HEK293 (cell line): ENCODE measurements at regions not wholly inside any gene's neighbourhood (a gene's known extent, or its start where the extent isn't known, plus 50 kb on each side); places are given as distances from the start of the nearest gene placed in this dataset.

ENCODE experiments used
- CTCF ChIA-PET: fragments of 350-600 bp; formaldehyde crosslinking; extraction: SDS; loops from one replicate; lab custom pipeline; 2021; ENCODE audit warnings: antibody characterized with exemption; lab: Yijun Ruan, JAX
- POLR2A ChIA-PET: fragments of 300-600 bp; formaldehyde crosslinking; extraction: SDS; loops from one replicate; lab custom pipeline; 2020; ENCODE audit warnings: antibody characterized with exemption, inconsistent platforms; lab: Yijun Ruan, JAX
- H3K27ac ChIP-seq: fragments of 200-500 bp; sonication (Bioruptor generic); 2 replicates; pipeline ENCODE4 v1.5.1; 2014; ENCODE audit warnings: low read depth, low read length, control low read depth, inconsistent platforms; ENCODE audit errors: extremely low read depth
- H3K36me3 ChIP-seq, 2 experiments: fragments of 200-500 bp in 1 of 2; sonication (Bioruptor generic) in 1 of 2; 1 replicate in 1 of 2; 2 replicates in 1 of 2; pipeline ENCODE4 v1.5.1; 2014 to 2017; ENCODE audit warnings: inconsistent platforms in 2 of 2, low read length in 2 of 2; ENCODE audit not compliant: control insufficient read depth in 2 of 2, insufficient read depth in 1 of 2
- H3K4me1 ChIP-seq: fragments of 200-500 bp; sonication (Bioruptor generic); 2 replicates; pipeline ENCODE4 v1.5.1; 2014; ENCODE audit warnings: mild to moderate bottlenecking, low read length, inconsistent platforms; ENCODE audit not compliant: control insufficient read depth, insufficient read depth
- H3K4me3 ChIP-seq: 2 replicates; pipeline ENCODE4 v1.5.1; 2011; ENCODE audit warnings: low read depth, mild to moderate bottlenecking, control low read depth, low read length, moderate library complexity
- H3K9me3 ChIP-seq: fragments of 200-500 bp; sonication (Bioruptor generic); 2 replicates; pipeline ENCODE4 v1.5.1; 2014; ENCODE audit warnings: low read depth, low read length, inconsistent platforms; ENCODE audit not compliant: control insufficient read depth, insufficient read depth
- AEBP2 ChIP-seq: fragments of 450-650 bp; formaldehyde crosslinking; IDR thresholded peaks from 2 replicates; pipeline ENCODE4 v1.5.1; 2016; ENCODE audit warnings: missing biosample characterization, missing genetic modification characterization, borderline replicate concordance
- ATF2 ChIP-seq: fragments of 450-650 bp; formaldehyde crosslinking; IDR thresholded peaks from 2 replicates; pipeline ENCODE4 v1.5.1; 2016; ENCODE audit warnings: missing biosample characterization, missing genetic modification characterization, low read depth
- GLIS2 ChIP-seq: fragments of 450-650 bp; formaldehyde crosslinking; IDR thresholded peaks from 2 replicates; pipeline ENCODE4 v1.5.1; 2016; ENCODE audit warnings: missing biosample characterization, missing genetic modification characterization
- KLF10 ChIP-seq: fragments of 450-650 bp; IDR thresholded peaks from 2 replicates; pipeline ENCODE4 v1.5.1; 2018; ENCODE audit warnings: missing biosample characterization, mild to moderate bottlenecking, missing genetic modification characterization
- MYNN ChIP-seq: fragments of 450-650 bp; formaldehyde crosslinking; IDR thresholded peaks from 2 replicates; pipeline ENCODE4 v1.5.1; 2016; ENCODE audit warnings: missing biosample characterization, missing genetic modification characterization, borderline replicate concordance
- MZF1 ChIP-seq: fragments of 450-650 bp; formaldehyde crosslinking; IDR thresholded peaks from 2 replicates; pipeline ENCODE4 v1.5.1; 2017; ENCODE audit warnings: missing biosample characterization, missing genetic modification characterization, borderline replicate concordance
- RBAK ChIP-seq: fragments of 450-650 bp; formaldehyde crosslinking; IDR thresholded peaks from 2 replicates; pipeline ENCODE4 v1.5.1; 2016; ENCODE audit warnings: missing biosample characterization, missing genetic modification characterization
- SETDB1 ChIP-seq: IDR thresholded peaks from one replicate; pipeline ENCODE4 v1.6.1; 2017; ENCODE audit warnings: mild to moderate bottlenecking, low read length, moderate library complexity, mixed read lengths; ENCODE audit not compliant: insufficient read length
- YY1 ChIP-seq: fragments of 450-650 bp; formaldehyde crosslinking; IDR thresholded peaks from 2 replicates; pipeline ENCODE4 v1.5.1; 2018; ENCODE audit warnings: missing biosample characterization, missing genetic modification characterization
- ZBTB6 ChIP-seq: fragments of 450-650 bp; formaldehyde crosslinking; IDR thresholded peaks from 2 replicates; pipeline ENCODE4 v1.5.1; 2017; ENCODE audit warnings: missing biosample characterization, missing genetic modification characterization
- ZFHX2 ChIP-seq: fragments of 450-650 bp; formaldehyde crosslinking; conservative IDR thresholded peaks from 2 replicates; pipeline ENCODE4 v1.5.1; 2016; ENCODE audit warnings: missing biosample characterization, missing genetic modification characterization
- ZNF140 ChIP-seq: fragments of 450-650 bp; formaldehyde crosslinking; IDR thresholded peaks from 2 replicates; pipeline ENCODE4 v1.5.1; 2016; ENCODE audit warnings: missing biosample characterization, missing genetic modification characterization
- ZNF148 ChIP-seq: fragments of 450-650 bp; formaldehyde crosslinking; IDR thresholded peaks from 2 replicates; pipeline ENCODE4 v1.5.0; 2017; ENCODE audit warnings: missing biosample characterization, missing genetic modification characterization, borderline replicate concordance
- ZNF211 ChIP-seq: fragments of 450-650 bp; formaldehyde crosslinking; IDR thresholded peaks from 2 replicates; pipeline ENCODE4 v1.5.1; 2016; ENCODE audit warnings: low read depth, missing biosample characterization, missing genetic modification characterization
- ZNF221 ChIP-seq: fragments of 450-650 bp; formaldehyde crosslinking; IDR thresholded peaks from 2 replicates; pipeline ENCODE4 v1.5.1; 2017; ENCODE audit warnings: missing biosample characterization, missing genetic modification characterization, borderline replicate concordance
- ZNF311 ChIP-seq: fragments of 450-650 bp; formaldehyde crosslinking; IDR thresholded peaks from 2 replicates; pipeline ENCODE4 v1.5.1; 2017; ENCODE audit warnings: missing biosample characterization, missing genetic modification characterization, borderline replicate concordance
- ZNF324 ChIP-seq: fragments of 450-650 bp; formaldehyde crosslinking; IDR thresholded peaks from 2 replicates; pipeline ENCODE4 v1.5.1; 2016; ENCODE audit warnings: missing biosample characterization, missing genetic modification characterization
- ZNF362 ChIP-seq: fragments of 450-650 bp; formaldehyde crosslinking; IDR thresholded peaks from 2 replicates; pipeline ENCODE4 v1.5.1; 2016; ENCODE audit warnings: missing biosample characterization, missing genetic modification characterization
- ZNF37A ChIP-seq: fragments of 450-650 bp; IDR thresholded peaks from 2 replicates; pipeline ENCODE4 v1.5.1; 2018; ENCODE audit warnings: missing biosample characterization, missing genetic modification characterization
- ZNF544 ChIP-seq: fragments of 450-650 bp; formaldehyde crosslinking; IDR thresholded peaks from 2 replicates; pipeline ENCODE4 v1.5.0; 2017; ENCODE audit warnings: missing biosample characterization, missing genetic modification characterization
- ZNF580 ChIP-seq: fragments of 450-650 bp; formaldehyde crosslinking; IDR thresholded peaks from 2 replicates; pipeline ENCODE4 v1.5.1; 2016; ENCODE audit warnings: missing biosample characterization, missing genetic modification characterization
- ZNF626 ChIP-seq: fragments of 450-650 bp; sonication (Bioruptor Pico); formaldehyde crosslinking; IDR thresholded peaks from 2 replicates; pipeline ENCODE4 v1.5.1; 2018; ENCODE audit warnings: missing biosample characterization, missing genetic modification characterization, inconsistent platforms
- ZNF768 ChIP-seq: fragments of 450-650 bp; formaldehyde crosslinking; IDR thresholded peaks from 2 replicates; pipeline ENCODE4 v1.5.1; 2018; ENCODE audit warnings: missing biosample characterization, mild to moderate bottlenecking, missing genetic modification characterization

GRCh38 chr6:112833581-112834131 lies 486.5 kb downstream of the RFPL4B start (continued):
- TF ChIP-seq ZNF148 (no peak), ZNF580 (tag by site-specific recombination) (no peak), YY1 (tag by site-specific recombination) (no peak), ATF2 (tag by site-specific recombination) (no peak), ZNF221 (tag by site-specific recombination) (no peak), MYNN (tag by site-specific recombination) (no peak), ZNF324 (tag by site-specific recombination) (no peak), RBAK (tag by site-specific recombination) (no peak)

GRCh38 chr6:112835078-112835477 lies 487.9 kb downstream of the RFPL4B start:
- ChIA-PET CTCF (no interaction called here), POLR2A (no interaction called here)
- no peak for TF ChIP-seq ZNF768
- no peak for TF ChIP-seq GLIS2
- no peak for TF ChIP-seq ZNF362 (tag by site-specific recombination)
- no peak for TF ChIP-seq ZNF544
- TF ChIP-seq SETDB1 = no peak
- no peak for TF ChIP-seq ZNF37A
- TF ChIP-seq ZBTB6 (tag by site-specific recombination) = no peak
- TF ChIP-seq ZFHX2 (tag by site-specific recombination) = no peak
- no peak for TF ChIP-seq ZNF211 (tag by site-specific recombination)
- TF ChIP-seq ZNF626 (tag by site-specific recombination) = no peak
- TF ChIP-seq ZNF311 (tag by site-specific recombination) = no peak
- TF ChIP-seq AEBP2 (tag by site-specific recombination) = no peak
- TF ChIP-seq ZNF140 (tag by site-specific recombination) = no peak
- TF ChIP-seq MZF1 (tag by site-specific recombination) = no peak
- TF ChIP-seq KLF10 (tag by site-specific recombination) = no peak
- Histone ChIP-seq H3K4me3 (no peak overlapping the region), H3K27ac (no peak overlapping the region), H3K36me3 (no peaks in the 10 kb centered on the region), H3K4me1 (no peaks in the 10 kb centered on the region), H3K9me3 (no peaks in the 10 kb centered on the region)
